GM12865 (cell line): ENCODE measurements at regions not wholly inside any gene's neighbourhood (a gene's known extent, or its start where the extent isn't known, plus 50 kb on each side); places are given as distances from the start of the nearest gene placed in this dataset.
A peak's percentile ranks its signal among the peaks of the same experiment; 100 is the strongest.

Experiments used
- DNase-seq: peaks from one replicate; pipeline ENCODE4 v3.0.0; 2010; ENCODE audit warnings: low read depth
- H3K4me3 ChIP-seq: 2 replicates; pipeline ENCODE4 v1.5.1; 2011; ENCODE audit warnings: mild to moderate bottlenecking, low read depth, low read length, control low read depth
- CTCF ChIP-seq: IDR thresholded peaks from 2 replicates; pipeline ENCODE4 v1.5.1; 2011; ENCODE audit warnings: low read length, control low read depth, low read depth, inconsistent platforms; ENCODE audit not compliant: insufficient read depth; ENCODE audit errors: missing control alignments

GRCh38 chr9:16255217-16255616 lies 615.3 kb downstream of the BNC2 start:
- DNase-seq: no peak
- no peak for TF ChIP-seq CTCF
- H3K4me3 ChIP-seq: no peak overlapping the region

- no peak for DNase-seq
- peak; percentile 46 for TF ChIP-seq CTCF
- no peak overlapping the region for H3K4me3 ChIP-seq
Observed at GRCh38 chr9:16257604-16258003, 612.9 kb downstream of the BNC2 start.

DNA sequence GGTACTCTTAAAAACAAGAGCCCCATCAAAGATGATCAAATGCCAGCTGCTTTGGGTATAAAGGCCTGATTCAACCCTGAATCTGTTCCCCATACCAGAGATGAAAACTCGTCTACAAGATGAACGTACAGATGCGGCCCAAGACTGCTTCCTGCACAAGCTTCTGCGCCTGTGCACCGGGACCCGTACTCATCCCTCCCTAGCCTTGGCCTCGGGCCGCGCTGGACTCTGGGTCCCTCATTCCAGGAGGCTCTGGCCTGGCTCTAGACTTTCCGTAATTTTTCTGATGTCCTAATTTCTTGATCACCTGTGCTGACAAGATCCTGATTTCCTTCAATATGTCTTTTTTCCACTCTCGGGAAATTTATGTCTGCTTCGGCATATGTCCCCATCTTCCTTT lies 612.3 kb downstream of the BNC2 start:
- TF ChIP-seq CTCF: no peak
- H3K4me3 ChIP-seq: no peak overlapping the region
- no peak for DNase-seq

DNA sequence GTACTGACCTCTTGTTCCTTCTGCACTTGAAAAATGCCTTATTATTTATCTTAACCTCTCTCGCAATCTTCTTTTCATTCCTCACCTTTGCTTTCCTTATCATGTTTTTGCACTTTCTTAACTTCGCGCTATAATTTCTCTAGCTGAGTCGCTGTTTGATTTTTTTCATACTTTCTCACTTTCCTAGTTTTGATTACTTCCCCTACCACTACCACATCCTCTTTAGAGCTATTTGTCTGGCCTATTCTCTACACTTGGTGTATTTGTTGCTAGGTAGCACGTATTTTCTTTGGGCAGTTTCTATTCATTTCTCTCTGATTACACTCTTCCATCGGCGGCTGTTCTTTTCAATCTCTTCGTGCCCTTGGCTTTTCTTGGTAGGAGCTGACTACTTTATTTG lies 611.8 kb downstream of the BNC2 start:
- H3K4me3 ChIP-seq: no peak overlapping the region
- no peak for TF ChIP-seq CTCF
- DNase-seq: peak; percentile 48

GRCh38 chr9:16262477-16263261 lies 607.8 kb downstream of the BNC2 start:
- H3K4me3 ChIP-seq: no peak overlapping the region
- peak; percentile 54 for DNase-seq
- TF ChIP-seq CTCF: no peak

- no peak for DNase-seq
- TF ChIP-seq CTCF: no peak
- no peak overlapping the region for H3K4me3 ChIP-seq
Observed at GRCh38 chr9:16265688-16266087, 604.8 kb downstream of the BNC2 start.
